ENCODE measurements at regions not wholly inside any gene's neighbourhood (a gene's known extent, or its start where the extent isn't known, plus 50 kb on each side); places are given as distances from the start of the nearest gene placed in this dataset.

GRCh38 chr6:3640868-3641267 lies 110.6 kb downstream of the PXDC1 start:
- DNase-seq, result no peak

- no peak for DNase-seq
These were observed 112.9 kb downstream of the PXDC1 start for GRCh38 chr6:3638662-3639061.

- DNase-seq, result no peak
These were observed 115.5 kb downstream of the PXDC1 start for GRCh38 chr6:3636060-3636459.

- DNase-seq, result peak in 1 of 14 donors; percentile 23
These were observed 116.0 kb downstream of the PXDC1 start for GRCh38 chr6:3635482-3635881.

GRCh38 chr6:3634280-3634816 lies 117.2 kb downstream of the PXDC1 start:
- DNase-seq, result no peak

GRCh38 chr6:3633711-3634110 lies 117.8 kb downstream of the PXDC1 start:
- DNase-seq, result no peak

GRCh38 chr6:3631877-3632276 lies 119.6 kb downstream of the PXDC1 start:
- DNase-seq, result no peak

- DNase-seq, result no peak
These were observed 120.3 kb downstream of the PXDC1 start for GRCh38 chr6:3631186-3631585.

- no peak for DNase-seq
These were observed 121.2 kb downstream of the PXDC1 start for GRCh38 chr6:3630258-3630835.

GRCh38 chr6:3627956-3628835 lies 123.3 kb downstream of the PXDC1 start:
- DNase-seq, result no peak

- DNase-seq, result no peak
These were observed 124.0 kb downstream of the PXDC1 start for GRCh38 chr6:3627501-3627900.

- no peak for DNase-seq
These were observed 125.4 kb downstream of the PXDC1 start for GRCh38 chr6:3625980-3626563.

GRCh38 chr6:3625149-3625979 lies 126.1 kb downstream of the PXDC1 start:
- DNase-seq, result no peak

GRCh38 chr6:3624250-3625136 lies 127.0 kb downstream of the PXDC1 start:
- DNase-seq, result no peak

- DNase-seq, result no peak
These were observed 127.9 kb downstream of the PXDC1 start for GRCh38 chr6:3623451-3624249.

GRCh38 chr6:3621411-3621810 lies 130.1 kb downstream of the PXDC1 start:
- DNase-seq, result no peak

GRCh38 chr6:3620937-3621336 lies 130.6 kb downstream of the PXDC1 start:
- no peak for DNase-seq

- DNase-seq, result no peak
These were observed 131.1 kb downstream of the PXDC1 start for GRCh38 chr6:3620389-3620788.

GRCh38 chr6:3619800-3620199 lies 131.7 kb downstream of the PXDC1 start:
- DNase-seq, result no peak

GRCh38 chr6:3619201-3619600 lies 132.3 kb downstream of the PXDC1 start:
- no peak for DNase-seq

- no peak for DNase-seq
These were observed 132.9 kb downstream of the PXDC1 start for GRCh38 chr6:3618642-3619041.

Data from C1 segment of cervical spinal cord (tissue), 14 donors.